Jurkat, Clone E6-1 (cell line): ENCODE measurements at regions not wholly inside any gene's neighbourhood (a gene's known extent, or its start where the extent isn't known, plus 50 kb on each side); places are given as distances from the start of the nearest gene placed in this dataset.

Experiments used
- DNase-seq: peaks from one replicate; pipeline ENCODE4 v3.0.0-alpha.2; 2011; ENCODE audit warnings: low read depth, low spot score
- H3K4me3 ChIP-seq: 2 replicates; pipeline ENCODE4 v1.5.1; 2011; ENCODE audit warnings: mild to moderate bottlenecking, low read length, control low read depth, moderate library complexity

- no peak for DNase-seq
- H3K4me3 ChIP-seq, result no peak overlapping the region
Measured at GRCh38 chr1:30028939-30029338, 694.4 kb downstream of the MATN1 start.

DNA sequence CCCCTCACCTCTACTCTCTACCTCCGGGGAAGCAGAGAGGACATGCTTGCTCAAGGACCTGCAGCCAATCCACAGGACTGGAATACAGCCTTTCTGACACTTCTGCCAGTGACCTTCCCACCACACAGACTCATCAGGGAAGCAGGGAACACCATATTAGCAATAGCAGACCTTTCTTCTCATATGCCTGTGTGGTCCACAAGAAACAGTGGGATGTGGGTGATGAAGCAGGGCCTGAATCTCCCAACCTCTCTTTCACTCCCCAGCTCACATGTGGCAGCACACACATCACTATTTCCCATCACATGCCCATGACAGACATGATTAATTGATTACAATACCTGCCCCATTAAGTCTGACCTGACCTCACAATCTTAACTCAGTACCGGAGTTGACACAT lies 695.1 kb downstream of the MATN1 start:
- no peak overlapping the region for H3K4me3 ChIP-seq
- DNase-seq, result no peak

- no peak for DNase-seq
- no peak overlapping the region for H3K4me3 ChIP-seq
Measured at GRCh38 chr1:30027247-30027646, 696.1 kb downstream of the MATN1 start.

DNA sequence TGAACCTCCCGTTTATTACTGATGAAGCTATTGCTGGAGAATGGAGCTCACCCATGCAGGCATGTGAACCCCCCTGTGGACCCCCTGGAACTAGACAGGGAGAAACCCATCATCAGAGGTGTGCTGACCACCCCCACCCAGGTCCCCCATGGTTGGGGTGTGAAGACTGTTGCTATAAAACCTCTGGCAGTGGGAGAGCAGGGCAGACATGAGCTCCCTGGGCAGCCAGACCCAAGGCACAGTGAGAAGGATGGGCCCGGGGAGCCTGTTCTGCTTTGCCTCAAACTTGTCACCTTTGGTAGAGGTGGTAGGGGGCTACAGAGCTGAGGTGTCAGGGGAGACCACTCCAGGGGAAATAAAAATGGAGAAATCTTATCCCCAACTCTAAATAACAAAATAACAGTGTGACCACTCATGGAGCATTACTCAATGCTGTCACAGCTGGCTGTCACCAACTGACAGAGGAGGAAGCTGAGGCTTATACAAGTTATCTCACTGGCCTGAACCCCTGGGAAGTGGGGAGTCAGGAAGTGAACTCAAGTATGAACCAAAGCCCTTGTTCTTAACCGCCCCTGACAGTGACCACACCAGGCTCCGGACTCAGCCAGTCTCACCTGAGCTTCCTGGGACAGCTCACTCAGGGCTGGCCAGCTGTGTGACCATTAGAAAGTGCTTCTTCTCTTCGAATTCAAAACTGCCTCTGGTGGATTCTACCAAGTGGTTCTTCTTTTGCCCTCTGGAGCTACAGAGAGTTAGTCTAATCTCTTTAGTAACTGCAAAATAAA lies 698.8 kb downstream of the MATN1 start:
- DNase-seq, result no peak
- H3K4me3 ChIP-seq, result no peak overlapping the region

GRCh38 chr1:30023339-30024022 lies 699.9 kb downstream of the MATN1 start:
- DNase-seq, result no peak
- no peak overlapping the region for H3K4me3 ChIP-seq

- no peak for DNase-seq
Measured at GRCh38 chr1:30014031-30014430, 709.4 kb downstream of the MATN1 start.

DNA sequence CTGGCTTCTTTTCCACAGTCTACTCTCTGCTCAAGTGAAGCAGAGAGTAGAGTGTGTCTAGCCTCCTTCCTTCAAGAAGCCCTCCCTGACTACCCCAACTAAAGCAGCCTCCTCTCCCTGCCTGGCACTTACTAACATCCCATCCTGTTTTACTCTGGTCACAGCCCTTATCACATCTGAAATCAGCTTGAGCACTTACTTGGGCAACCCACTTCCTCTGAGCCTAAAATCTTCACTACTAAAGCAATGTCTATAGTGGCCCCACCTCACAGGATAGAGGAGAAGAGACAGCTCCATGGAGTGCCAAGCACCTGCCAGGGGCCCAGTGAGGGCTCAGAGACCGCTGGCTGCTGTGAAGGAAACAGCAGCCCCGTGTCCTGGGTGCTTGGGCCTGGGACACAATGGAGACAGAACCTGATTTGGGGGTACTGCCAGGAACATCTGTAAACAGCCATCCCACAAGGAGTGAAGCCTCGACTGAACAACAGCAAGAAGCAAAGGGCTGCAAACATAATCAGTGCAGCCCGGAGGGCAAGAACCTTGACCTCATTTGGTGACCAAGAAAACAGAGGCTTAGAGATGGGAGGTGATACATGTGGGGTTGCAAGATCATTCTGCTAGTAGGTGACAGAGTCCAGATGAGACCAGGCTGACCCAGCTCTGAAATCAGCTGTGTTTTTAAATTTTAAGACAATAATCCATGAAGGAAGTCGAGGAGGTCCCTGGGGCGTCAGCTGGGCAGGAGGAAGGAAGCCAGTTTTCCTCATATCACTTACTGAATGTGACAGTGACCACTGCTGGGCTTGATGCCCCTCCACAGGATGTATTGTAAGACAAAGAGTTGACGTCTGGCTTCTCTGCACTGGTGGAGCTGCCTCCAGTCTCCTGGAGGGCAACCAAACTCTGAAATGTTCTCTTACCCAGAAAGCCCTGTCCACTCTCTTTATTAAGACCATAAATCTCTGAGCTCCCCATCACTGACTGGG lies 710.6 kb downstream of the MATN1 start:
- no peak overlapping the region for H3K4me3 ChIP-seq
- DNase-seq, result peak; percentile 66

More at GRCh38 chr1:30014031-30014430, 709.4 kb downstream of the MATN1 start:
- H3K4me3 ChIP-seq, result no peak overlapping the region

GRCh38 chr1:30011970-30012369 lies 711.4 kb downstream of the MATN1 start:
- no peak for DNase-seq
- no peak overlapping the region for H3K4me3 ChIP-seq

DNA sequence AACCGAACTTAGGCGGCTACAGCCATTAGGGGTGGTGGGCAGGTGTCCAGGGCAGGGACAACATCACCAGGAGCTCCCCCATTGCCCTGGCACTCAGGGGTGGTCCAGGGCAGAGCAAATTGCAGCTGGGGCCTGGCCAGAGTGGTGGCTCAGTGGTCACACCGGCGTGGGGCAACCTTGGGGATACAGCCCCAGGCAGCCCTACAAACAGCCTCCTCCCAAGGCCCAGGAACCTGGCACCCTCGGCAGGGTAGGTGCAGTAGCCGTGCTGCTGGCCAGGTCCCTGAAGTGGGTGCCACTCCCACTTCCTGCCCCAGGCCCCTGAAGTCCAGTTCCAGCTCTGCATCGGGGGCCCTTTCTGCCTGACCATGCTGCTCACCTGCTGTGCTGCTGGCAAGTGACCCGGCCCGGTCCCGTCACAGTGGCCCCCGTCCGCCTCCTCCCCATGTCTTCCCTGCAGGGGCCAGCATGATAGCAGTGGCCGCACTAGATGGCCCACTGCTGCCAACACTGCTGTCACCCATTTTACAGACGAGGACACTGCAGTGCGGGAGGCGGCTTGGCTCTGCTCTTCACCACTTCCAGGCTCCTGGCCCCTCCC lies 712.8 kb downstream of the MATN1 start:
- DNase-seq, result no peak
- no peak overlapping the region for H3K4me3 ChIP-seq

DNA sequence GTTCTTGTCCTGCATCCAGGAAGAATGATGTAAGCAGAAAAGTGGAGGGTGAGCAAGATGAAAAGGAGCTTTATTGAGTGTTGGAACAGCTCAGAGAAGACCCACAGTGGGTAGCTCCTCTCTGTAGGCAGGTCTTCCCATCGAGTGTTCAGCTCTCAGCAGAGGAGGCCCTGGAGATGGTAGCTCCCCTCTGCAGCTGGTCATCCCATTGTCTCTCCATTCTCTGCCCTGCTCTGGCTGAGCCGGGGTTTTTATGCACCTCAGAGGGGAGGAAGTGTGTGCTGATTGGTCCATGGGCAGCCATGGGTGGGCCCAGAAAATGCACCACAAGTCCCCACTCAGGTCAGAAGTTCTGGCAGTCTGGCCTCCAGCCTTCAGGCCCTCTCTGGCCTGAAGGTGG lies 713.7 kb downstream of the MATN1 start:
- no peak for DNase-seq
- no peak overlapping the region for H3K4me3 ChIP-seq

- no peak overlapping the region for H3K4me3 ChIP-seq
Measured at GRCh38 chr1:30008998-30009657, 714.3 kb downstream of the MATN1 start.

DNA sequence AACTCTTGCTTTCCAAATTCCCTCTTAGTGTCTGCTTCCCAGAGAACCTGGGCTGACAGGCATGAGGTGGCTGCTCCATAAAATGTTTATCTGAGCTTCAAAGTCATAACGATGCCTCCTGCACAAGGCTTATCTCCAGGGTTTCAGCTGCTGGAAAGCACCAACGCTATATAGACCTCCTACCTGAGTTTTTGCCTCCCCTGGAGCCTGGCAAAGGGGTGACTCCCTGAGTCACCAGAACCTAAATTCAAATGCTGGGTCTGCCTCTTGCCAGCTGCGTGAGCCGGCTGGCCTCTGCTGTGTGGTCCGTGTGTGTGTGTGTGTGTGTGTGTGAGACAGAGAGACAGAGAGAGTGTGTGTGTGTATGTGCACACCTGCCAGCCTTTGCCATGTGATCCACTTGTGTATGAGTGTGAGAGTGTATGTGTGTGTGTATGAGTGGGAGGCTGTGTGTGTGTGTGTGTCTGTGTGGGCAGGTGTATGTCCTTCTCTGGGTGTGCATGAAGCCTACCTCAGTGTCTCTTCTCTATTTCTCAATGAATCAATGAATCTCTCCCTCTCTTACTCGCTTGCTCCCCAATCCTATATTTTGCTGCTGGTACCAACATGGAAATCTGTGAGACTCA lies 714.9 kb downstream of the MATN1 start:
- H3K4me3 ChIP-seq, result no peak overlapping the region
- no peak for DNase-seq

More at GRCh38 chr1:30008998-30009657, 714.3 kb downstream of the MATN1 start:
- no peak for DNase-seq

DNA sequence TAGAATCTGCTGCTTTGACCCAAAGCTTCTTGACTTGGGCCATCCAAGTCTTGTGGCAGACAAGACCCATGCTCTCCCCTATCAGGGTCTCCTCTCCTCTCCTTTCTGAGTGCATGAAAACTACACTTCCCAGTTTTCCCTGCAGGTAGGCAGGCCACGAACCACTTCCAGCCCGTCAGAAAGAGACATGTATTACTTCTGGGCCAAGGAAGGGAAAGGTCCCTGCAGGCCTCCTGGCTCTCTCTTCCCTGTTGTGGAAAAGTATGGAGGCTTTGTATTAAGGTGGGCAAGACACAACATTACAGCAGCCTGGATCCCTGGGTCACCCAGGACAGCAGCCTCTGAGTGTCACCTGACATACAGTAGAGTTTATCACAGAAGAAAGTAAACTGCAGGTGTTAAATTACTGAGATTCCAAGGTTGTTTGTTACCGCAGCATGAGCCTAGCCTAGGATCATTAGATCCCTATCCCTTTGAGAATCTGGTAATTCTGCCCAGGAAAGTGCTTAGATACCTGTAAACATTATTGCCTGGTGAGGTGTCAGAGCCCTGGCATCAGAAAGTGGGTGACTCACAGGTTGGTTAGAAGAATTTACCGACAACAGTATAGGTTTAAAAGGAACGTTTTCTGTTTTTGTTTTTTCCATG lies 717.3 kb downstream of the MATN1 start:
- no peak for DNase-seq
- no peak overlapping the region for H3K4me3 ChIP-seq

GRCh38 chr1:30001732-30002039 lies 721.7 kb downstream of the MATN1 start:
- H3K4me3 ChIP-seq, result no peak overlapping the region
- no peak for DNase-seq

DNA sequence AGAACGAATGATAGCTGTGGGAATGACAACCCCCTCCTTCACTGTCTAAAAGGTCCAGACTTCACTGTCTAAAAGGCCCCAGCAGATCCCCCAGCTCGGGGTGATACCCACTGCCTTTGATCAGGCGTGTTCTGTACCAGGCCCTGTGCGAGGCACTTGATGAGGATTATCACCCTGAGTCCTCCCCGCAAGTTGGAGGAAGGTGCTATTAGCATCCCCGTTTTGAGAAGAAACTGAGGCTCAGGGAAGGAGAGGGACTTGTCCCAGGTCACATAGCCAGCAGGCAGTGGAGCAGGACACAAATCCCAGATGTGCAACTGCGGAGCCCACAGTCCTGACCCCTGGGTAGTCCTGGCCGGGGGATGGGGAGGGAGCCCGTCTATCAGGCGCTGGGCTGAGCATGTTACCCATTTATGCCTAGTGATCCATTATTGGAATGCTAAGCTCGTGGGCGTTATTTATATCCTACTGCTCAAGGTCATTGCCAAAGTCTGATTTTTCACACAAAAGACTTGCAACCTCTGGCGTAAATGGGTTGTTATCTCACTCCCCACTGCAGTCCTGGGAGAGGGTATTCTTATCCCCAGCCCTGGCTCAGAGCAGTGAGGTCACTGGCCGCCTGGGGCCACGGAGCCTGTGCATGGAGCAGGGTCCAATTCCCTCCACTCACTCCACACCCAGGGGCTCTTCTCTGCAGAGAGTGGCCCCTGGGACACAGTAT lies 722.2 kb downstream of the MATN1 start:
- no peak for DNase-seq
- no peak overlapping the region for H3K4me3 ChIP-seq

GRCh38 chr1:30000266-30000665 lies 723.1 kb downstream of the MATN1 start:
- no peak for DNase-seq
- H3K4me3 ChIP-seq, result no peak overlapping the region

DNA sequence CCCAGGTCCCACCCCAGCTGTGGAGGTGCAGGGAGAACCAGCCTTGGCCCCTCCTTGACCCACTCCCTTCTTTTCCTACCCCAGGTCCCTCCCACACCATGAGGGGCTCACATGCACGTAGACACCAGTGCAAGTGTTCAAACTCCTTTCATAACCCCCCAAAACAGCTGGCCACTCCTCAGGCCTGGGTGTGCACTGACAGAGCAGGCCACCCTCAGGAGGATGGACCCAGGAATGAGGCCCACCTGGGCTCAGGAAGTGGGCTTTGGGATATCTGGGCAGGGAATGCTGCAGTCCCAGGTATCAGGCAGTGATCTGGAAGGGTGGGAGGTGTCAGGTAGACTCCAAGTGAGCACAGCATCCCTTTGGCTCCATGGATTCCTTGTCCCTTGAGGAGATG lies 723.8 kb downstream of the MATN1 start:
- H3K4me3 ChIP-seq, result no peak overlapping the region
- DNase-seq, result no peak
